Gastrocnemius medialis (tissue), 4 donors: ENCODE measurements at regions not wholly inside any gene's neighbourhood (a gene's known extent, or its start where the extent isn't known, plus 50 kb on each side); places are given as distances from the start of the nearest gene placed in this dataset.
"Not testable (repeated sequence)": the region's sequence is repeated elsewhere in the genome, so short reads cannot be mapped to it uniquely, and the experiment has no call there.

ENCODE experiments used
- ATAC-seq, 2 donors: fragments of 150-250 bp; one replicate each; pipeline ENCODE4 v1.9.1; 2016
- DNase-seq, 2 donors: peaks; one replicate each; pipeline ENCODE4 v3.0.0-alpha.2; 2019
- H3K27ac ChIP-seq, 4 donors: fragments of 200-600 bp; sonication (generic); 1 replicate in 1 of 4; 2 replicates in 3 of 4; pipeline ENCODE4 v1.5.1; 2016 to 2018; ENCODE audit warnings: mild to moderate bottlenecking in 2 of 4, moderate library complexity in 1 of 4
- H3K27me3 ChIP-seq, 3 donors: fragments of 200-600 bp; sonication (generic) in 2 of 3; 1 replicate in 1 of 3; 2 replicates in 2 of 3; pipeline versions ENCODE4 v1.5.1 to v1.6.0; 2016 to 2019; ENCODE audit warnings: mild to moderate bottlenecking in 1 of 3, moderate library complexity in 1 of 3
- H3K36me3 ChIP-seq, 2 donors: fragments of 200-600 bp; sonication (generic) in 1 of 2; one replicate each; pipeline ENCODE4 v1.5.1; 2017 to 2018
- H3K4me1 ChIP-seq, 2 donors: fragments of 200-600 bp; sonication (generic) in 1 of 2; one replicate each; pipeline ENCODE4 v1.5.1; 2016 to 2017; ENCODE audit warnings: mild to moderate bottlenecking in 2 of 2
- H3K4me3 ChIP-seq, 4 donors: fragments of 200-600 bp; sonication (generic) in 3 of 4; 1 replicate in 1 of 4; 2 replicates in 3 of 4; pipeline ENCODE4 v1.5.1; 2016 to 2019; ENCODE audit warnings: mild to moderate bottlenecking in 2 of 4
- H3K9me3 ChIP-seq, 3 donors: fragments of 200-600 bp; sonication (generic) in 2 of 3; 1 replicate in 1 of 3; 2 replicates in 2 of 3; pipeline ENCODE4 v1.5.1; 2016 to 2019
- in situ Hi-C, 4 donors: fragments of 200-750 bp; cut with MboI; loops; one replicate each; pipeline versions ENCODE4 v1.15.0 to v1.8.0; 2017; ENCODE audit warnings: low sequenced_read_pairs in 4 of 4
- intact Hi-C: fragments of 100-400 bp; cut with DNase I; formaldehyde crosslinking; loops from one replicate; pipeline ENCODE4 v1.15.1; 2023; ENCODE audit warnings: low total_unique reads
- TF ChIP-seq, protein P1 (sequence below), 5 experiments: fragments of 450-650 bp in 3 of 5; fragments of 200-600 bp in 2 of 5; sonication (generic) in 2 of 5; IDR thresholded peaks in 4 of 5; conservative IDR thresholded peaks in 1 of 5; 1 replicate in 4 of 5; 2 replicates in 1 of 5; pipeline ENCODE4 v1.5.1; 2016 to 2019; ENCODE audit warnings: antibody characterized with exemption in 5 of 5, mild to moderate bottlenecking in 3 of 5, moderate library complexity in 3 of 5

DNA sequence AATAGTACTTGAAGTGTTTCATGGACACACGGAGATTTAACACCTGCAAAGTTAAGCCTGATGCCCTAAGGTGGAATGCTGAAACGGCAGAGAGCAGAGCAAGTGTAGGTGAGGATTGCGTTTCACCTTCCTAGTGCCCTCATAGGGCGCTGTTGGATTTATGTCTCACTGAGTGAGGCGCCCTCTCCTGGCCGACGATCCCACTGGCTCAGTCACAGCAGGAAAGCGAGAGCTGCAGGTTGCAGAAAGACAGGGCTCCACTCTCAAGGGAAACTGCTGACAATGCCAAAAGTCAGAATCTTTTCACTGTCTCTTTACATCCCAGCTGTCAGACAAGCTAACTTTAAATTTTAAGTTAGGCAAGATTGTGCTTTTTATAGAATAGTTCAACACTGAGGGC is 127.6 kb downstream of the POTEC start:
- TF ChIP-seq, protein P1, sequence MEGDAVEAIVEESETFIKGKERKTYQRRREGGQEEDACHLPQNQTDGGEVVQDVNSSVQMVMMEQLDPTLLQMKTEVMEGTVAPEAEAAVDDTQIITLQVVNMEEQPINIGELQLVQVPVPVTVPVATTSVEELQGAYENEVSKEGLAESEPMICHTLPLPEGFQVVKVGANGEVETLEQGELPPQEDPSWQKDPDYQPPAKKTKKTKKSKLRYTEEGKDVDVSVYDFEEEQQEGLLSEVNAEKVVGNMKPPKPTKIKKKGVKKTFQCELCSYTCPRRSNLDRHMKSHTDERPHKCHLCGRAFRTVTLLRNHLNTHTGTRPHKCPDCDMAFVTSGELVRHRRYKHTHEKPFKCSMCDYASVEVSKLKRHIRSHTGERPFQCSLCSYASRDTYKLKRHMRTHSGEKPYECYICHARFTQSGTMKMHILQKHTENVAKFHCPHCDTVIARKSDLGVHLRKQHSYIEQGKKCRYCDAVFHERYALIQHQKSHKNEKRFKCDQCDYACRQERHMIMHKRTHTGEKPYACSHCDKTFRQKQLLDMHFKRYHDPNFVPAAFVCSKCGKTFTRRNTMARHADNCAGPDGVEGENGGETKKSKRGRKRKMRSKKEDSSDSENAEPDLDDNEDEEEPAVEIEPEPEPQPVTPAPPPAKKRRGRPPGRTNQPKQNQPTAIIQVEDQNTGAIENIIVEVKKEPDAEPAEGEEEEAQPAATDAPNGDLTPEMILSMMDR (IDR thresholded peaks at IDR 0.05 in 4 of 5, conservative IDR thresholded peaks at IDR 0.05 in 1 of 5): peak in 3 of 5 experiments; percentile 20 to 43 (median 36)
- ATAC-seq, H3K27me3 ChIP-seq, H3K27ac ChIP-seq, H3K4me1 ChIP-seq, intact Hi-C loops, H3K36me3 ChIP-seq, in situ Hi-C loops, H3K4me3 ChIP-seq, H3K9me3 ChIP-seq: not testable (repeated sequence)
- DNase-seq: peak in 1 of 2 donors; percentile 19

DNA sequence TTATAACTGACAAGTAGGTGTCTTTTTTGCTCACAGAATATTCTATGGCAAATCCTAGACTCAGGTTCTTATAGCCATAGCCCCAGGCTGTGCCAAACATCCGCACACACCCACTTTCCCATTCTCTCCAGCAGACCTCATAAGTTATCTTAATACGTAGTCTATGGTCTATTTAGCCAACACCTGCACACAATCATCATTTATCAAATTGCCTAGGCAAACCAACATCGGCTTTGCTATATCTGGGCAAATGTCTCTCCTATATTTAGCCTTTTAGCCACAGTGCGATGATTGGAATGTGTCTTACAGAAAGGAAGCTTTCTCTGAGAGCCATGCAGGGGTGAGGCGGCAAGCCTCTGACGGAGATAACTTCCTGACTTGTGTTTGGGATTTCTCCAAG is 128.0 kb downstream of the POTEC start:
- intact Hi-C loops, H3K36me3 ChIP-seq, DNase-seq, H3K27ac ChIP-seq, in situ Hi-C loops, H3K9me3 ChIP-seq, H3K4me3 ChIP-seq, ATAC-seq, H3K4me1 ChIP-seq, H3K27me3 ChIP-seq: not testable (repeated sequence)

DNA sequence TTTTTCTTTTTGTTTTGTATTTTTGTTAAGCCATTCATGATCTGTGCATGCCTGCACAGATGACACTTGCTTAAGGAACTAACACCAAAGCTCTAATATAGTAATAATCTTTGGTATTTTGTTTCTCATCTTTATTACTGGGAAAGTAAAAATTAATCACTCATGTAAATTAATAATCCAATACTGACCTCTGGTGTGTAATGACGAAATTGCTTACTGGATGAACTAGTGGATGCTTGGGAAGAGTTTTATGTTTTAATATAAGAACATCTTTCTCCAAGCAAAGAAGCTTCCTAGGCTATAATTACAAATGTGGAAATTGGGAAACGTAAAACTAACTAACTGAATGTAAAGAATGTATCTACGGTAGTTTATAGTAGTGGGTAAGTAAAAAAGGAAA is 147.9 kb downstream of the POTEC start:
- not testable (repeated sequence) for H3K9me3 ChIP-seq, H3K4me1 ChIP-seq, H3K4me3 ChIP-seq, H3K36me3 ChIP-seq, ATAC-seq, H3K27ac ChIP-seq, H3K27me3 ChIP-seq, DNase-seq
- intact Hi-C loops: loop anchor here (5.0 kb wide), 1 partner anchor 573 kb away; the partner anchor contains the start of gene MC5R
- TF ChIP-seq, protein P1 (IDR thresholded peaks at IDR 0.05 in 4 of 5, conservative IDR thresholded peaks at IDR 0.05 in 1 of 5): peak in 2 of 5 experiments; percentile 16 to 35
- in situ Hi-C loops: loop anchor here in 2 of 4 donors (25.0 kb wide), 2 partner anchors 558 to 583 kb away; partner anchors contain the start of gene MC5R (in 1 of the 2)

DNA sequence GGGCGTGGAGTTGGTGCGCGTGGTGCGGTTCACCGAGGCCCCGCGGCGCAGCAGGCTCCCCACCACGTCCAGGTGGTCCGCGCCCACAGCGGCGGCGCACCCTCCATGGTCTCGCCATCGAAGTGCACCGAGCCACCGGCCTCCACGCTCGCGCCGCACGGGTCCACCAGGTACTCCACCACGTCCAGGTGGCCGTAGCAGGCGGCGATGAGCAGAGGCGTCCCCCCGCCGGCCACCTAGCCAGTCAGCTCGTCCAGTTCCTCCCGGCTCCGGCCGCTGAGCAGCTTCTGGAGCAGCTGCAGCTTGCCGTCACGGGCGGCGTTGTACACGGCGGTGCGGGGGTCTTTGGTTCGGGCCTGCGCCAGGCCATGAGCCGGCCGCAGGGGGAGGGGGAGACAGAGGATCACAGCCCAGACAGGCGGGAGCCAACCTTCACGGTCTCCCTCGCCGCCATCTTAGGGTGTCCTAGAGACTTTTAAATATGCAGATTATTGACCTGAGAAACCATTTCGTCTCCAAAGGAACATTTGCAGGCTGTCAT is 149.8 kb downstream of the POTEC start:
- H3K27ac ChIP-seq, DNase-seq, H3K4me1 ChIP-seq, H3K4me3 ChIP-seq, intact Hi-C loops, ATAC-seq, H3K9me3 ChIP-seq, H3K36me3 ChIP-seq, H3K27me3 ChIP-seq: not testable (repeated sequence)
- in situ Hi-C loops: loop anchor here in 2 of 4 donors (25.0 kb wide), 2 partner anchors 556 to 581 kb away; partner anchors contain the start of gene MC5R (in 1 of the 2)

DNA sequence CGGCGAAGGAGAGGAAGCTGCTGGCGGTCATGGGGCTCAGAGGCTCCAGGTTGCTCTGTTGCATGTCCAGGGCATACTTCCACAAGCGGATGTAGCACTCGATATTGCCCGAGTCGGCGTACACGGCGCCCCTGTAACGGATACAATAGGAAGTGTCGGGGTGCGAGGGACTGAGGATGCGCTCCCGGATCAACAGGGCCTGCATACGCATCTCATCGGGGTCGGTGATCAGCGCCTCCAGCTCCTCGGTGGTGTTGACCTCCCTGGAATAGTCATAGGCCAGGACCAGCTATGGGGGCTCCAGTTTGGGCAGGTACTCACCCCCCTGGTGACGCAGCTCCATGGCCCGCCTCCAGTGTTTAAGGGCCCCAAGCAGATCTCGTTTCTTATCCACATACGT is 150.8 kb downstream of the POTEC start:
- ATAC-seq, H3K27me3 ChIP-seq, H3K9me3 ChIP-seq, DNase-seq, H3K4me3 ChIP-seq, H3K27ac ChIP-seq, H3K4me1 ChIP-seq, H3K36me3 ChIP-seq, intact Hi-C loops: not testable (repeated sequence)
- in situ Hi-C loops: loop anchor here in 2 of 4 donors (25.0 kb wide), 2 partner anchors 555 to 580 kb away; partner anchors contain the start of gene MC5R (in 1 of the 2)

DNA sequence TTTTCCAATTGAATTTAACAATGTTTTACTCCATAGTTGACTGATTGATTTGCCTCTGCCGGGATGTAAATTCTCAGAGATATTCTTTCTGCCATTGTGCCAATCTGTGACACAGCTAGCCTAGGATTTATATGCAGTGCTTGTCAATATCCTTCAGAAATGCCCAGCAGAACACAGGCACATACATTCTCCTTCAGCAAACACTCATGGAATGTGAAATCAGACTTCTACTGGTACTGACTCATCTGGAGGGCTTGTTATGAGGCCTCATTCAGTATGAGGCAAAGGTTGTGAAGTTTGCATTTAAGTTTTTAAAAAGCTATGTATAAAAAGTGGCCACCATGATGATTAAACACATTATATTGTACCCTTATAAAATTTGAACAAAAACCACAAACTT is 158.4 kb downstream of the POTEC start:
- H3K4me1 ChIP-seq, H3K36me3 ChIP-seq, ATAC-seq, H3K27me3 ChIP-seq, H3K9me3 ChIP-seq, intact Hi-C loops, H3K4me3 ChIP-seq, DNase-seq, H3K27ac ChIP-seq: not testable (repeated sequence)
- in situ Hi-C loops: loop anchor here in 2 of 4 donors (25.0 kb wide), 2 partner anchors 548 to 573 kb away; partner anchors contain the start of gene MC5R (in 1 of the 2)

DNA sequence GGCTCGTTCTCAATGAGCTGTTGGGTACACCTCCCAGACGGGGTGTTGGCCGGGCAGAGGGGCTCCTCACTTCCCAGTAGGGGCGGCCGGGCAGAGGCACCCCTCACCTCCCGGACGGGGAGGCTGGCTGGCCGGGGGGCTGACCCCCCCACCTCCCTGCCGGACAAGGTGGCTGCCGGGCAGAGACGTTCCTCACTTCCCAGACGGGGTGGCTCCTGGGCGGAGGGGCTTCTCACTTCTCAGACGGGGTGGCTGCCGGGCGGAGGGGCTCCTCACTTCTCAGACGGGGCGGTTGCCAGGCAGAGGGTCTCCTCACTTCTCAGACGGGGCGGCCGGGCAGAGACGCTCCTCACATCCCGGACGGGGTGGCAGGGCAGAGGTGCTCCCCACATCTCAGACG is 160.7 kb downstream of the POTEC start:
- H3K4me1 ChIP-seq, H3K27me3 ChIP-seq, intact Hi-C loops, H3K27ac ChIP-seq, ATAC-seq, H3K36me3 ChIP-seq, H3K9me3 ChIP-seq, H3K4me3 ChIP-seq, DNase-seq: not testable (repeated sequence)
- in situ Hi-C loops: loop anchor here in 2 of 4 donors (25.0 kb wide), 2 partner anchors 545 to 570 kb away; partner anchors contain the start of gene MC5R (in 1 of the 2)

DNA sequence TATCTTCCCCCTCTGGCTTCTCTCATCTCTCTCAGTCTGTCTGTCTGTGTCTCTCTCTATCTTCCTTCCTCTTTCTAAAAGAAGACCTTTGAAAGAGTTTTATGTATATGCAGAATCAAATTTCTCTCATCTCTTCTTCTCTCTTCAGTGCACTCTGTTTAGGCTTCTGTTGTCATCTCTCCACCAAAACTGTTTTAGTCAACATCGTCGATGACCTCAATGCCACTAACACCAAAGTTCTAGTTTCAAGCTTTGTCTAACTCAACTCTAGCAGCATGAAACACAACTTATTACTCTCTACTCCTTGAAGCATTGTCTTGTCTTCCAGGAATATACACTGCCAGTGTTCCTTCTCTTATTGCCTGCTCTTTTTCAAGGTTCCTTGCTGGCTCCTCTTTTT is 163.9 kb downstream of the POTEC start:
- H3K27ac ChIP-seq, DNase-seq, H3K36me3 ChIP-seq, intact Hi-C loops, ATAC-seq, H3K9me3 ChIP-seq, H3K4me3 ChIP-seq, H3K4me1 ChIP-seq, H3K27me3 ChIP-seq: not testable (repeated sequence)
- in situ Hi-C loops: loop anchor here in 2 of 4 donors (25.0 kb wide), 2 partner anchors 542 to 567 kb away; partner anchors contain the start of gene MC5R (in 1 of the 2)

DNA sequence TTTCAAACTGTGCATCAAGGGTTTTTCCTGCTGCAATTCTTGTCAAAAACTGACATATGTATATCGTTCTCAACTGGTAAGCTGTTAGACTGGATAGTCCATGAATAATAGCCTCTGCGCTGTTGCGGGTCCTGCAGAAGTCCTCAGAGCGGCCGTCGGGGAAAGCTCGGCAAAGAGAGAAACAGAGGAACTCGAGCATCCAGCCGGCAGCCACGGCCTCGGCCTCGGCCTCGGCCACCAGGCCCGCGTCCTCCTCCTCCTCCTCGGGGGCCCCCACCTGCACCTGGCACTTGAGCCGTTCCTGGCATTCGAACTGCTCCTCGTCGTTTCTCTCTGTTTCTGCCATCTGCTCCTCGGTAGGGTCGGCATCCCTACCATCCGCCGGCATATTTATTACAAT is 165.0 kb downstream of the POTEC start:
- H3K27me3 ChIP-seq, intact Hi-C loops, DNase-seq, H3K27ac ChIP-seq, H3K9me3 ChIP-seq, H3K4me1 ChIP-seq, ATAC-seq, H3K36me3 ChIP-seq, H3K4me3 ChIP-seq: not testable (repeated sequence)
- in situ Hi-C loops: loop anchor here in 2 of 4 donors (25.0 kb wide), 2 partner anchors 541 to 566 kb away; partner anchors contain the start of gene MC5R (in 1 of the 2)

DNA sequence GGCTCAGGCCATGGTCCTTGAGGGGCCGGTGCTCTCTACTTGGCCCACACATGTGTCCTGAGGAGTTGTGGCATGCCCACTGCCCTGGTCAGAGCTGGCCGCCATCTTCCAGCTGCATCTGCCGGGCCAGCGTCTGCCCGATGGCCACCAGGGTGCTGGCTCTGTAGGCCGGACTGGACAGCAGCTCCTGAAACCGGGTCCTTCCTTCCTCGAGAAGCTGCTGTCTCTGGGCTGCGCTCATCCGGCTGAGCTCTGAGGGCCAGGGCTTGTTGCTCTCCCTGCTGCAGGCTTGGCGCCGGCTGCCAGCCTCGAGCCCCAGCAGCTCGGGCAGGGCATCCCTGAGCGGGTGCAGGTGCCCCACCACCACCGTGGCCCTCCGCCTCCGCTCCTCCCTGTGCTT is 182.1 kb downstream of the POTEC start:
- H3K27ac ChIP-seq, H3K36me3 ChIP-seq, DNase-seq, H3K4me1 ChIP-seq, H3K9me3 ChIP-seq, intact Hi-C loops, H3K27me3 ChIP-seq, ATAC-seq, H3K4me3 ChIP-seq, in situ Hi-C loops: not testable (repeated sequence)
